Cardiac muscle cell (in vitro differentiated cells and primary cell): ENCODE measurements at regions not wholly inside any gene's neighbourhood (a gene's known extent, or its start where the extent isn't known, plus 50 kb on each side); places are given as distances from the start of the nearest gene placed in this dataset.
"Not testable (repeated sequence)": the region's sequence is repeated elsewhere in the genome, so short reads cannot be mapped to it uniquely, and the experiment has no call there.

Source experiments
- DNase-seq, 2 donors: peaks; one replicate each; pipeline versions ENCODE4 v3.0.0 to v3.0.0-alpha.2; 2010 to 2017; ENCODE audit warnings: low read depth in 1 of 2, low spot score in 1 of 2
- H3K27ac ChIP-seq: fragments of 200-600 bp; sonication (generic); 2 replicates; pipeline ENCODE4 v1.5.1; 2016
- H3K27me3 ChIP-seq: fragments of 200-600 bp; sonication (generic); 2 replicates; pipeline ENCODE4 v1.6.0; 2016; ENCODE audit warnings: control low read depth
- H3K36me3 ChIP-seq: fragments of 200-600 bp; sonication (generic); 2 replicates; pipeline ENCODE4 v1.5.1; 2016; ENCODE audit warnings: control low read depth
- H3K4me1 ChIP-seq: fragments of 200-600 bp; sonication (generic); 2 replicates; pipeline ENCODE4 v1.8.1; 2017; ENCODE audit warnings: low read depth, mild to moderate bottlenecking, mixed run types
- H3K4me3 ChIP-seq: fragments of 200-600 bp; sonication (generic); 2 replicates; pipeline ENCODE4 v1.5.1; 2016; ENCODE audit warnings: mild to moderate bottlenecking
- H3K9me3 ChIP-seq: fragments of 200-600 bp; sonication (generic); 2 replicates; pipeline ENCODE4 v1.5.1; 2017; ENCODE audit warnings: low read depth, mild to moderate bottlenecking, control low read depth
- TF ChIP-seq, protein P1 (sequence below): IDR thresholded peaks from 2 replicates; pipeline ENCODE4 v1.5.1; 2012; ENCODE audit warnings: low read depth, mild to moderate bottlenecking, low read length

- H3K27me3 ChIP-seq, H3K9me3 ChIP-seq, H3K4me1 ChIP-seq, H3K36me3 ChIP-seq: not testable (repeated sequence)
- peak overlapping the region; percentile 93 for H3K27ac ChIP-seq
- H3K4me3 ChIP-seq = peak overlapping the region; percentile 39
- DNase-seq = peak in 1 of 2 donors; percentile 41
These were observed 71.9 kb upstream of the NIPA1 start for GRCh38 chr15:22714358-22715132.

- Histone ChIP-seq H3K27ac (peak overlapping the region; percentile 71), H3K4me3 (peak overlapping the region; percentile 47)
- H3K9me3 ChIP-seq, H3K36me3 ChIP-seq, H3K27me3 ChIP-seq, DNase-seq, H3K4me1 ChIP-seq: not testable (repeated sequence)
These were observed 71.2 kb upstream of the NIPA1 start for GRCh38 chr15:22715133-22715845.

GRCh38 chr15:22719980-22720379 is 66.5 kb upstream of the NIPA1 start:
- H3K4me3 ChIP-seq, DNase-seq, H3K36me3 ChIP-seq, H3K4me1 ChIP-seq, H3K9me3 ChIP-seq, H3K27ac ChIP-seq, H3K27me3 ChIP-seq: not testable (repeated sequence)
- TF ChIP-seq, protein P1, sequence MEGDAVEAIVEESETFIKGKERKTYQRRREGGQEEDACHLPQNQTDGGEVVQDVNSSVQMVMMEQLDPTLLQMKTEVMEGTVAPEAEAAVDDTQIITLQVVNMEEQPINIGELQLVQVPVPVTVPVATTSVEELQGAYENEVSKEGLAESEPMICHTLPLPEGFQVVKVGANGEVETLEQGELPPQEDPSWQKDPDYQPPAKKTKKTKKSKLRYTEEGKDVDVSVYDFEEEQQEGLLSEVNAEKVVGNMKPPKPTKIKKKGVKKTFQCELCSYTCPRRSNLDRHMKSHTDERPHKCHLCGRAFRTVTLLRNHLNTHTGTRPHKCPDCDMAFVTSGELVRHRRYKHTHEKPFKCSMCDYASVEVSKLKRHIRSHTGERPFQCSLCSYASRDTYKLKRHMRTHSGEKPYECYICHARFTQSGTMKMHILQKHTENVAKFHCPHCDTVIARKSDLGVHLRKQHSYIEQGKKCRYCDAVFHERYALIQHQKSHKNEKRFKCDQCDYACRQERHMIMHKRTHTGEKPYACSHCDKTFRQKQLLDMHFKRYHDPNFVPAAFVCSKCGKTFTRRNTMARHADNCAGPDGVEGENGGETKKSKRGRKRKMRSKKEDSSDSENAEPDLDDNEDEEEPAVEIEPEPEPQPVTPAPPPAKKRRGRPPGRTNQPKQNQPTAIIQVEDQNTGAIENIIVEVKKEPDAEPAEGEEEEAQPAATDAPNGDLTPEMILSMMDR = peak; percentile 18

GRCh38 chr15:22726104-22726503 is 60.3 kb upstream of the NIPA1 start:
- H3K27me3 ChIP-seq, DNase-seq, H3K27ac ChIP-seq, H3K4me3 ChIP-seq, H3K9me3 ChIP-seq, H3K4me1 ChIP-seq, H3K36me3 ChIP-seq: not testable (repeated sequence)

DNA sequence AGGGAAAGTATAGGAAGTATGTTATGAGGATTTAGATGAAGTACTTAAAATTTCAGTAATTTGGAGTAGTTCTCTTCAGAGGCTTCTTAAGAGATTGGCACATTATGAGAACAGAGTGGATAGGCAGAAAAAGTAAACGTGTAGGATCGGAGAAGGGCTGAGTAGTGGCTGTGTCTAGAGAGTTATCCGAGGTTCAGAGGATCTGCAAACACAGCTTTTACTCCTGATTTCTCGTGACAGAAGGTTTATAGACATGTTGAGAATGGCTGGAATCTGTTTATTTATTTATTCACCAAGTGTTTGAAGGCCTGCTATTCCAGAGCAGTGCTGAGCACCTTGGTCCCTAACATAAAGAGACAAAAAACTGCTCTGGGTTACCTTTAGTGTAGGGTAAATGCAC is 51.4 kb upstream of the NIPA1 start:
- not testable (repeated sequence) for H3K4me3 ChIP-seq, H3K27ac ChIP-seq, H3K36me3 ChIP-seq, DNase-seq, H3K4me1 ChIP-seq, H3K9me3 ChIP-seq, H3K27me3 ChIP-seq

DNA sequence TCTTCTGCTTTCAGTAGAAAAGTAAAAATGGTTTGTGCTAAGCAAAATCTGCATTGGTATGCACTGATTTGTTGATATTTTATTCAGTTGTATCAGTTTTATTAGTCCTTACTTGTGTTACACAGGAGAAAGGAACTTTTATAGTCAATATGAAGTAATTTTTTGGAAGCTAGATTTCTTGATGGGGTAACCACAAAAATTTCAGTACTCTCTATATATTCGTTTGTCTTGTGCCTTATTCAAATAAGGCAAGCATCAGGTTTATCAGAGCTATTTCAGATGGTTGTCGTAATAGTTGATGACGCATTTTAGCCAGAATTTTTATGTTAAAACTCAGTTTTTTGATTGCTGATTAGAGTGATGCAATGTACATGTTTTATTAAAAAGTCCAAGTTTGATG is 50.7 kb upstream of the NIPA1 start:
- Histone ChIP-seq H3K27me3 (no peaks in the 10 kb centered on the region), H3K36me3 (no peaks in the 10 kb centered on the region), H3K9me3 (no peaks in the 10 kb centered on the region), H3K4me1 (no peaks in the 10 kb centered on the region), H3K4me3 (no peak overlapping the region), H3K27ac (no peak overlapping the region)
- peak in 1 of 2 donors; percentile 78 for DNase-seq
- TF ChIP-seq, protein P1 = no peak

GRCh38 chr15:22736200-22736599 is 50.2 kb upstream of the NIPA1 start:
- DNase-seq, H3K9me3 ChIP-seq, H3K36me3 ChIP-seq, H3K4me1 ChIP-seq, H3K27me3 ChIP-seq, H3K27ac ChIP-seq, H3K4me3 ChIP-seq: not testable (repeated sequence)
